ENCODE measurements at regions not wholly inside any gene's neighbourhood (a gene's known extent, or its start where the extent isn't known, plus 50 kb on each side); places are given as distances from the start of the nearest gene placed in this dataset.

DNA sequence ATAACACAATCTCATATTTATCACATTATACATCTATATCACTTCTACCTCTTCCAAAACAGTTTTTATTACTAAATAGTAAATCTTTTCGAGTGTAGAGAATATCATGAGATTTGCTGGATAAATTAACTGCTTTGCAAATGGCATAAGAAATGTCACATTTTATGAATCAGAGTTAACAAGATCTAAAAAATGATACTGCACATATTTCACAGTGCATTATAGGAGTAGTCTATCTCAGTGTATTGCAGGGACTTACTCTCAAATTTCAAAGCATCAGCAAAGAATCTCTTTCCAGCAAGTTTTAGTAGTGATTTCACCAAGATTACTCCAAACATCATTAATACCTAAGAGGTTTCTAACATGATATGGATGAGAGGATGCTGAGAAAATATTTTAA, 687.1 kb upstream of the SLITRK1 start:
- TF ChIP-seq, protein P1, sequence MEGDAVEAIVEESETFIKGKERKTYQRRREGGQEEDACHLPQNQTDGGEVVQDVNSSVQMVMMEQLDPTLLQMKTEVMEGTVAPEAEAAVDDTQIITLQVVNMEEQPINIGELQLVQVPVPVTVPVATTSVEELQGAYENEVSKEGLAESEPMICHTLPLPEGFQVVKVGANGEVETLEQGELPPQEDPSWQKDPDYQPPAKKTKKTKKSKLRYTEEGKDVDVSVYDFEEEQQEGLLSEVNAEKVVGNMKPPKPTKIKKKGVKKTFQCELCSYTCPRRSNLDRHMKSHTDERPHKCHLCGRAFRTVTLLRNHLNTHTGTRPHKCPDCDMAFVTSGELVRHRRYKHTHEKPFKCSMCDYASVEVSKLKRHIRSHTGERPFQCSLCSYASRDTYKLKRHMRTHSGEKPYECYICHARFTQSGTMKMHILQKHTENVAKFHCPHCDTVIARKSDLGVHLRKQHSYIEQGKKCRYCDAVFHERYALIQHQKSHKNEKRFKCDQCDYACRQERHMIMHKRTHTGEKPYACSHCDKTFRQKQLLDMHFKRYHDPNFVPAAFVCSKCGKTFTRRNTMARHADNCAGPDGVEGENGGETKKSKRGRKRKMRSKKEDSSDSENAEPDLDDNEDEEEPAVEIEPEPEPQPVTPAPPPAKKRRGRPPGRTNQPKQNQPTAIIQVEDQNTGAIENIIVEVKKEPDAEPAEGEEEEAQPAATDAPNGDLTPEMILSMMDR (conservative IDR thresholded peaks at IDR 0.05; ENCODE audit: low read depth in 2 of 2), result no peak
- TF ChIP-seq, protein P2, sequence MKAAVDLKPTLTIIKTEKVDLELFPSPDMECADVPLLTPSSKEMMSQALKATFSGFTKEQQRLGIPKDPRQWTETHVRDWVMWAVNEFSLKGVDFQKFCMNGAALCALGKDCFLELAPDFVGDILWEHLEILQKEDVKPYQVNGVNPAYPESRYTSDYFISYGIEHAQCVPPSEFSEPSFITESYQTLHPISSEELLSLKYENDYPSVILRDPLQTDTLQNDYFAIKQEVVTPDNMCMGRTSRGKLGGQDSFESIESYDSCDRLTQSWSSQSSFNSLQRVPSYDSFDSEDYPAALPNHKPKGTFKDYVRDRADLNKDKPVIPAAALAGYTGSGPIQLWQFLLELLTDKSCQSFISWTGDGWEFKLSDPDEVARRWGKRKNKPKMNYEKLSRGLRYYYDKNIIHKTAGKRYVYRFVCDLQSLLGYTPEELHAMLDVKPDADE (IDR thresholded peaks at IDR 0.05), result no peak
- no peak for TF ChIP-seq POLR2AphosphoS5 (IDR thresholded peaks at IDR 0.05; ENCODE audit: low read depth)
- no peak for TF ChIP-seq EZH2phosphoT487 (IDR thresholded peaks at IDR 0.05; ENCODE audit: unreplicated experiment)
- TF ChIP-seq JUNB (IDR thresholded peaks at IDR 0.05; ENCODE audit: unreplicated experiment), result no peak
- TF ChIP-seq ZNF114 (CRISPR knock-in tag; IDR thresholded peaks at IDR 0.05), result no peak
- no peak for TF ChIP-seq EZH2 (IDR thresholded peaks at IDR 0.05; ENCODE audit: low read depth, unreplicated experiment)
